Keratinocyte (primary cell): ENCODE measurements at regions not wholly inside any gene's neighbourhood (a gene's known extent, or its start where the extent isn't known, plus 50 kb on each side); places are given as distances from the start of the nearest gene placed in this dataset.

Source experiments
- DNase-seq: peaks from one replicate; pipeline ENCODE4 v3.0.0-alpha.2; 2011; ENCODE audit warnings: low read depth, missing footprints, low spot score
- FAIRE-seq: peaks from 2 replicates; lab custom pipeline; 2011; peaks lifted over from hg19 to GRCh38; lab: Jason Lieb, UNC
- H2AFZ ChIP-seq: 2 replicates; pipeline ENCODE4 v1.6.0; 2012; ENCODE audit warnings: low read length, control low read depth, inconsistent platforms; ENCODE audit not compliant: control insufficient read depth
- H3K27ac ChIP-seq: 2 replicates; pipeline ENCODE4 v1.5.1; 2011; ENCODE audit warnings: low read length; ENCODE audit not compliant: control insufficient read depth, insufficient read depth
- H3K27me3 ChIP-seq: 3 replicates; pipeline ENCODE4 v1.6.0; 2011; ENCODE audit warnings: low read length; ENCODE audit not compliant: control insufficient read depth, insufficient read depth; ENCODE audit errors: extremely low read depth
- H3K36me3 ChIP-seq, 2 experiments: 2 replicates in 1 of 2; 3 replicates in 1 of 2; pipeline ENCODE4 v1.5.1; 2011; ENCODE audit warnings: low read length in 2 of 2, mild to moderate bottlenecking in 1 of 2; ENCODE audit not compliant: control insufficient read depth in 2 of 2, insufficient read depth in 2 of 2; ENCODE audit errors: extremely low read depth in 1 of 2
- H3K4me1 ChIP-seq: 3 replicates; pipeline ENCODE4 v1.5.1; 2011; ENCODE audit warnings: low read length; ENCODE audit not compliant: control insufficient read depth, insufficient read depth; ENCODE audit errors: extremely low read depth
- H3K4me2 ChIP-seq: 3 replicates; pipeline ENCODE4 v1.6.0; 2011; ENCODE audit warnings: low read depth, low read length; ENCODE audit not compliant: control insufficient read depth, insufficient read depth; ENCODE audit errors: extremely low read depth
- H3K4me3 ChIP-seq, 3 experiments: fragments of 200-600 bp in 1 of 3; sonication (generic) in 1 of 3; 2 replicates in 2 of 3; 3 replicates in 1 of 3; pipeline ENCODE4 v1.5.1; 2011 to 2016; ENCODE audit warnings: low read length in 3 of 3, mild to moderate bottlenecking in 3 of 3, control low read depth in 2 of 3, inconsistent platforms in 1 of 3, low read depth in 1 of 3, mixed read lengths in 1 of 3, mixed run types in 1 of 3, moderate library complexity in 1 of 3; ENCODE audit not compliant: control insufficient read depth in 2 of 3, insufficient read depth in 2 of 3; ENCODE audit errors: extremely low read depth in 1 of 3
- H3K79me2 ChIP-seq: 2 replicates; pipeline ENCODE4 v1.6.0; 2012; ENCODE audit warnings: low read length; ENCODE audit not compliant: control insufficient read depth, insufficient read depth
- H3K9ac ChIP-seq: 3 replicates; pipeline ENCODE4 v1.6.0; 2011; ENCODE audit warnings: low read length; ENCODE audit not compliant: control insufficient read depth, insufficient read depth; ENCODE audit errors: extremely low read depth
- H3K9me1 ChIP-seq: 3 replicates; pipeline ENCODE4 v1.6.0; 2011; ENCODE audit warnings: low read length; ENCODE audit not compliant: control insufficient read depth, insufficient read depth; ENCODE audit errors: extremely low read depth
- H3K9me3 ChIP-seq: 2 replicates; pipeline ENCODE4 v1.5.1; 2012; ENCODE audit warnings: low read depth, low read length; ENCODE audit not compliant: control insufficient read depth
- H4K20me1 ChIP-seq: 3 replicates; pipeline ENCODE4 v1.6.0; 2011; ENCODE audit warnings: low read length; ENCODE audit not compliant: control insufficient read depth, insufficient read depth; ENCODE audit errors: extremely low read depth
- EZH2 ChIP-seq: IDR thresholded peaks from one replicate; pipeline ENCODE4 v1.6.1; 2012; ENCODE audit warnings: inconsistent platforms, mild to moderate bottlenecking, low read length, moderate library complexity
- dilution Hi-C: fragments of 300-500 bp; cut with MboI; formaldehyde crosslinking; loops from one replicate; pipeline ENCODE4 v1.7.0; 2020; ENCODE audit warnings: low sequenced_read_pairs; ENCODE audit not compliant: extremely low pct_ligation_motif_present
- TF ChIP-seq, protein P1 (sequence below), 3 experiments: IDR thresholded peaks in 1 of 3; conservative IDR thresholded peaks in 1 of 3; optimal IDR thresholded peaks in 1 of 3; 2 replicates in 2 of 3; 3 replicates in 1 of 3; pipeline versions ENCODE3 to v1.5.1; 2011; ENCODE audit warnings: low read length in 3 of 3, mild to moderate bottlenecking in 3 of 3, moderate library complexity in 2 of 3, control low read depth in 1 of 3, inconsistent platforms in 1 of 3; ENCODE audit not compliant: insufficient read depth in 2 of 3; ENCODE audit errors: extremely low read depth in 1 of 3

DNA sequence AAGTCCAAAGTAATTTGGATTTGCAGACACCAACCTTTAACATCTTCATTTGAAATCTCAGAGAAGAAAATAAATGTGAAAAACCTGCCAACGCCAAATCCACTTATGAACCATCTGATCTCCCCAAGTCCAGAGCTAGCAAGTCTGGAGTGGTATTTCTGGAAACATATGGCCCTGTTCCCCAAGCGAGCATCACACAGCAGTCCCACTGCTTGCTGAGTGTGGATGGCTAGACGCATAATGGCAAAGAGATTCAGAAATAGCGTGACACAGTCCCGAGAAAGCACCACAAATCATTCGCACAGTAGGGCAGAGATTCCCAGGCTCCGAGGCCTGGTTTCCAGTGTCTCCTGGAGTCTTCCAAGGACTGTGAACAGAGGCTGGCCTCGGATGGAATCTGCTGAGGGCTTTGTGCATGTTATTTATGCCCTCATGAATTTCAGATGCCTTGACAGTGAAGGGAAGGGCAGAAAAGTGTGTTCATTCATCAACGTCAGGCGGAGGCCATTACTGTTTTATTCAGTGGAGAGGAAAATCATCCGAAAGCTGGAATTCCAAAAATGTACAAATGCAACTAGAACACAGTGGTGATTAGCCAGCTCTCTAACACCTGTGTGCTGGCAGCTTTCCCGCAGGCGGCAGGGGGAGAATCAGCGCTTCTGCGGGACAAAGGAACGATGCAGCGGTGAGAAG, 417.0 kb downstream of the EIPR1 start:
- H3K27me3 ChIP-seq, result no peaks in the 10 kb centered on the region
- H3K27ac ChIP-seq, result no peak overlapping the region
- H3K4me3 ChIP-seq, result no peak overlapping the region
- no peaks in the 10 kb centered on the region for H3K4me1 ChIP-seq
- no peak overlapping the region for H3K4me2 ChIP-seq
- H2AFZ ChIP-seq, result no peak overlapping the region
- dilution Hi-C loops, result no loop called here
- H3K36me3 ChIP-seq, result no peaks in the 10 kb centered on the region
- no peak for FAIRE-seq
- no peak for TF ChIP-seq EZH2
- TF ChIP-seq, protein P1, sequence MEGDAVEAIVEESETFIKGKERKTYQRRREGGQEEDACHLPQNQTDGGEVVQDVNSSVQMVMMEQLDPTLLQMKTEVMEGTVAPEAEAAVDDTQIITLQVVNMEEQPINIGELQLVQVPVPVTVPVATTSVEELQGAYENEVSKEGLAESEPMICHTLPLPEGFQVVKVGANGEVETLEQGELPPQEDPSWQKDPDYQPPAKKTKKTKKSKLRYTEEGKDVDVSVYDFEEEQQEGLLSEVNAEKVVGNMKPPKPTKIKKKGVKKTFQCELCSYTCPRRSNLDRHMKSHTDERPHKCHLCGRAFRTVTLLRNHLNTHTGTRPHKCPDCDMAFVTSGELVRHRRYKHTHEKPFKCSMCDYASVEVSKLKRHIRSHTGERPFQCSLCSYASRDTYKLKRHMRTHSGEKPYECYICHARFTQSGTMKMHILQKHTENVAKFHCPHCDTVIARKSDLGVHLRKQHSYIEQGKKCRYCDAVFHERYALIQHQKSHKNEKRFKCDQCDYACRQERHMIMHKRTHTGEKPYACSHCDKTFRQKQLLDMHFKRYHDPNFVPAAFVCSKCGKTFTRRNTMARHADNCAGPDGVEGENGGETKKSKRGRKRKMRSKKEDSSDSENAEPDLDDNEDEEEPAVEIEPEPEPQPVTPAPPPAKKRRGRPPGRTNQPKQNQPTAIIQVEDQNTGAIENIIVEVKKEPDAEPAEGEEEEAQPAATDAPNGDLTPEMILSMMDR (optimal IDR thresholded peaks at IDR 0.05 in 1 of 3, IDR thresholded peaks at IDR 0.05 in 1 of 3, conservative IDR thresholded peaks at IDR 0.05 in 1 of 3; ENCODE audit: extremely low read depth in 1 of 3, insufficient read depth in 2 of 3, low read length in 3 of 3), result no peak
- H4K20me1 ChIP-seq, result no peaks in the 10 kb centered on the region
- H3K9me3 ChIP-seq, result no peaks in the 10 kb centered on the region
- H3K9ac ChIP-seq, result no peak overlapping the region
- no peak for DNase-seq
- H3K79me2 ChIP-seq, result no peaks in the 10 kb centered on the region
- no peaks in the 10 kb centered on the region for H3K9me1 ChIP-seq

DNA sequence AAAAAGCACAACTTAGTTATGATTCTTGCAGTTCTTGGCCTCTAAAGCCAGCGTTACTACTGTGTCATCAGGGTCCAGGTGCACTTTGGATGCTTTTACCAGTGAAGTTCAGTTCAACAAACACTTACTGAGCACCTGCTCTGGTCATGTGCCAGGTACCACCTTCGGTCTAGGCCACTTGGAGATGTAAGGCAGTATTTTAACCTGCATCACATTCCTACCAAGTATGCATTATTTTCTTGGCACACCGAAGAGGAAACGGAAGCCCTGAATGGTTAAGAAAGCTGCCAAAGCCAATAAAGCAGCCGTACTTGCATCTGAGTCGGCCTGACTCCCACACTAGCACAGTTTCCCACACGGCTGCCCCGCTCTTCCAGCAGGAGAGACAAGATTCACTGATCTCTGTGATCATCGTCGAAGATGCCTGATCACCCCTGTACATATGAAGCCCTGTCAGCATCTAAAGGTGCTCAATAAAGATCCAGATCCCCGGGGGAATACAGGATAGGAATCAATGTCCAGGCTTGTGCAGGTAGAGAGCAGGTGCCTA, 427.1 kb downstream of the EIPR1 start:
- no peaks in the 10 kb centered on the region for H3K9me3 ChIP-seq
- DNase-seq, result no peak
- H3K9ac ChIP-seq, result no peak overlapping the region
- no peaks in the 10 kb centered on the region for H3K4me1 ChIP-seq
- no peaks in the 10 kb centered on the region for H3K27me3 ChIP-seq
- TF ChIP-seq, protein P1 (optimal IDR thresholded peaks at IDR 0.05 in 1 of 3, IDR thresholded peaks at IDR 0.05 in 1 of 3, conservative IDR thresholded peaks at IDR 0.05 in 1 of 3; ENCODE audit: extremely low read depth in 1 of 3, insufficient read depth in 2 of 3, low read length in 3 of 3), result no peak
- no peak for TF ChIP-seq EZH2
- H3K4me3 ChIP-seq, result no peak overlapping the region
- no peak overlapping the region for H3K4me2 ChIP-seq
- H3K36me3 ChIP-seq, result no peaks in the 10 kb centered on the region
- no peak overlapping the region for H3K27ac ChIP-seq
- FAIRE-seq, result no peak
- no peaks in the 10 kb centered on the region for H3K9me1 ChIP-seq
- H3K79me2 ChIP-seq, result no peaks in the 10 kb centered on the region
- dilution Hi-C loops, result no loop called here
- no peak overlapping the region for H2AFZ ChIP-seq
- no peaks in the 10 kb centered on the region for H4K20me1 ChIP-seq
